ENCODE measurements at regions not wholly inside any gene's neighbourhood (a gene's known extent, or its start where the extent isn't known, plus 50 kb on each side); places are given as distances from the start of the nearest gene placed in this dataset.

GRCh38 chr16:13350000-13350399, 448.6 kb downstream of the SHISA9 start:
- TF ChIP-seq CTCF (IDR thresholded peaks at IDR 0.05) (no peak), POLR2A (IDR thresholded peaks at IDR 0.05) (no peak)
